Activated T-cell treated with anti-CD3 and anti-CD28 coated beads for 24 hours (primary cell): ENCODE measurements at regions not wholly inside any gene's neighbourhood (a gene's known extent, or its start where the extent isn't known, plus 50 kb on each side); places are given as distances from the start of the nearest gene placed in this dataset.
A peak's percentile ranks its signal among the peaks of the same experiment; 100 is the strongest.

ENCODE experiments used
- DNase-seq: peaks from one replicate; pipeline ENCODE4 v3.0.0-alpha.2; 2020; ENCODE audit warnings: low read depth

GRCh38 chr6:44559486-44560270 is 172.2 kb downstream of the CDC5L start:
- DNase-seq, result no peak

GRCh38 chr6:44560458-44561059 is 173.1 kb downstream of the CDC5L start:
- DNase-seq, result no peak

GRCh38 chr6:44561060-44561623 is 173.6 kb downstream of the CDC5L start:
- no peak for DNase-seq

DNA sequence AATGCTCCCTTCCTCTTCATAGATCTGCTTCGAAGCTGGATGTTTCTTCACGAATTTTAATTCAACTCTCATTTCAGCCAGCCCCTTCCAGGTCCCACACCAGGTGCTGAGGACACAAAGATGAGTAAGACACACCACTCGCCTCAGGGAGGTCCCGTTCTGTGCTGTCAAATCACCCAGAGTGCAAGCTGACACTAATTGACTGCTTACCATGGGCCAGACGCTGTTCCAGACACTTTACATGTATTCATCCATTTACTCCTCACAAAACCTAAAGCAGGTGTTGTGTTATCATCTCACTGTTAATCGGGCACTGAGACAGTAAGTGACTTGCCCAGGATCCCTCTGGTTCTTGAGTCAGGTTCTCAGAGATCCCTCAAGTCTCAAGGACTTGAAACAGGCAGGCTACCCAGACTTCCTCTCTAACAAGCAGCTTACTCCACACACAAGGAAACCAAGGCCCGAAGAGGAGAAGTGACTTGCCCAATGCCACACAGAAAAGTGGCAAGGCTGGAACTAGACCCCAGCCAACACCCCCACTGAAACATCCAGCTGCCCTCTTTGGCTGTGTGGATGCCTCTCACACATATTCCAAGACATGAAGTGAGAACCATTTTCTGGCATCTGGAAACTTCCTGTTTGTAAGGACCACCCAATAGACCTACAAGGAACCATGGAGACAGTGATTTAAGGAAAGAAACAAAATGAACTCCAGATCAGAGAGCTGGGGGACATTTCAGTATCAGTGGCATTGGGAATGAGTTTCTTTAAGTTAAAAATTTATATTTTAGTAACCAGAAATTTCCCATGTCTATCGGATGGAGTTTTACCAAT is 174.5 kb downstream of the CDC5L start:
- DNase-seq, result no peak

GRCh38 chr6:44563397-44563796 is 175.9 kb downstream of the CDC5L start:
- DNase-seq, result no peak

DNA sequence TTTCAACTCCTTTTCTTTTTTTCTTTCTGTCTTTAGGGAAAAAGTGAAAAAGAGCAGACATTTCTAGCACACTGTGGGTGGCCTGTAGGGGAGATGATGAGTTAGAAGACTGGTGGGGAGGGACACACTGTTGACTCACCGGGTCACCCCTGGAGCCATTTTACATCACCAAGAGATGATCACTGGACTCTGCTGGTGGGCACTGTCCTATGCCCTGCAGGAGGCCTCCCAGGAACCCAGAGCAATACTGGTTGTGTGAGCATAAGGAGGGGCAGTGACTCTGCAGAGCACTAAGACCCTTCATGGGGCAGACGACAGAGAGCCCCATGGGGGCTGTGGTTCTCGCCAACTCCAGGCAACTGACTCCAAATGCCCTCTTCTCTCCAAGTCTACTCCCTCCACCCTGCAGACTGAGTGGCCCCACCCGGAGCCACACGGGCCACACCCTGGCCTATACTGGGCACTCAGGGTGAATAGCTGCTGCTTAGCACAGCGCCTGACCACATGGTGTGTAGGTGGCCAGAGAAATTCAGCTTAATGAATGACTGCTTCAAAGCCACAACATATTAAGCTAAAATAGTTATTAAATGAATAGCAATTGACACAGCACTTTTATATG is 177.5 kb downstream of the CDC5L start:
- DNase-seq, result no peak

DNA sequence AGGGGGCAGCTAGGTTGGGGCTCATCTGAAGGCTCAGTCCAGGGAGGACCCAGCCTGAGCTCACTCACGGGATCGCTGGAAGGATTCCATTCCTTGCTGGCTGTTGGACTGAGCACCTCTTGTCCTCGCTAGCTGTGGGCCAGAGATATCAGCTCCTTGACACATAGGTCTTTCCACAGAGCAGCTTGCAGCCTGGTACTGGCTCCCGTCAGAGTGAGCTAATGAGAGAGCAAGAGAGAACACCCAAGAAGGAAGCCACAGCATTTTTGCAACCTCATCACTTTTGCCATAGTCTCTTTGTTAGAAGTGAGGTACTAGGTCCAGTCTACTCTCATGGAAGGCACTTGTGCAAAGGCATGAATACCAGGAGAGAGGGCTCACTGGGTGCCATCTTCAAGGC is 179.9 kb downstream of the CDC5L start:
- DNase-seq, result no peak

- no peak for DNase-seq
Measured at GRCh38 chr6:44569131-44569530, 181.6 kb downstream of the CDC5L start.

DNA sequence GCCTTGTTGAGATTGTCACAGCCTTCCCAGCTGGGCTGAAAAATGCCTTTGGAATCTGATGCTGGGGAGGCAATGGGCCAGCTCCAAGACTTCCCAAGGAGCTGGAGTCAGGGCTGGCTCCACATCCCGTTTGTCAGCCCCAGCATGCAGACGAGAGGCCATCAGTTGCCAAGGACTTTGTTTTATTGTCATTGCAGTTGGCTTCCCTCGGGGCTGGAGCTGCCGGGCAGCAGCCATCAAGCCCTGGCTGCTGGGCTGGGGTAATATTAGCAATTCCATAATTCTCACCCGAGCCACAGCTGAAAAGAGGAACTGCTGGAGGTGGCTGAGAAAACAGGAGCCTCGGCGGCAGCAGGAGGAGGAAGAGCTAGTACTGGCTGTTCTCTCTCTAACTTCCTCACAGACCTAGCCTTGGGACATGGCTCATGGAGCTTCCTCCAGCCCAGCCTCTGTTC is 182.5 kb downstream of the CDC5L start:
- no peak for DNase-seq

GRCh38 chr6:44571510-44571909 is 184.0 kb downstream of the CDC5L start:
- no peak for DNase-seq

GRCh38 chr6:44572346-44572745 is 184.8 kb downstream of the CDC5L start:
- no peak for DNase-seq

DNA sequence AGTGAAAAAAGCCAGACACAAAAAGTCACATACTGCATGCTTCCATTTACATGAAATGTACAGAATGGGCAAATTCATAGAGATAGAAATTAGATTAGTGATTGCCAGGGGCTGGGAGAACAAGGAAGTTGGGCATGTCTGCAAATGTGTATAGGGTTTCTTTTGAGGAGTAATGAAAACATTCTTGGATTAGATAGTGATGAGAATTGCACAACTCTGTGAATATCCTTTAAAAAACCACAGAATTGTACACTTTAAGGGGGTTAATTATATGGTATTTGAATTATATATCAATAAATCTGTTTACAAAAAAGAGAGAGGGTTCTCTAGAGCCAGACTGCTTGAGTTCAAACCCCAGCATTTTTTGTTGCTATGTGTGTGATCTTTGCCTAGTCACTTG is 188.1 kb downstream of the CDC5L start:
- DNase-seq, result no peak

GRCh38 chr6:44576132-44576631 is 188.7 kb downstream of the CDC5L start:
- DNase-seq, result no peak

DNA sequence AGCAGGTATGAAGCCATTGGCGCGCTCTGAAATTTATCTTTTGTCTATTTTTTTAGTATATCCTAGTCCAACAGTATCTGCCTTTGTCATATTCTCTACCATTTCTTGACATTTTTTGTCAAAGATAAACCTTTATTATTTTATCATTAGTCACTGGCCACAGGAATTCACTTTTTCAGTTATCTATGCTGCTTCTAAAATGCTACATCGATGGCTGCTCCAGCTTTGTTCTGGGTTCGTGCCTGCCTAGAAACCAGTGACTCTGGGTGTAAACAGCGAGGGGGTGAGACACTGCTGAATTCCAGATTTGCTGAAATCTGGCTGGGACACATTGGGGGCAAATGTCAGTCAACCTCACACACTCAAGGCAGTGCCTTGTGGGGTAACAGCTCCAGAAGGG is 193.4 kb downstream of the CDC5L start:
- no peak for DNase-seq

GRCh38 chr6:44582930-44583329 is 195.4 kb downstream of the CDC5L start:
- DNase-seq, result no peak

- DNase-seq, result no peak
Measured at GRCh38 chr6:44590471-44590870, 203.0 kb downstream of the CDC5L start.

DNA sequence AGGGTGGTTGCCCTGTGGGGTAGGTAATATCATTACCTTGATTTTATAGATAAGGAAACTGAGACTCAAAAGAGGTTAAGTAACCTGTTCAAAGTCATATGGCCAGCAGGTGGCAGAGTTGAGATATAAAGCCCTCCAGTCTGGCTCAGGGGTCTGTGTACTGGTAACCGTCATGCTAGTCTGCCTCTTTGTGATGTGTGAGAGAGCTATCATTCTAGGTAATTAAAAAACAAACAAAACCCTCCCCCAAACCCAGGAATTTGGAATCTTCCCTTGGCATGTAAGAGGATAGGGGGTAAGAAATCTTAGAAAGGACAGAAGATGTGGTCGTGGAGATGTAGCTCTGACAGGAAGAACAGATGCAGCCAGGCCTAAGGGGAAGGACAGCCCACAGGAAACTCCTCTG is 206.0 kb downstream of the CDC5L start:
- DNase-seq, result peak; percentile 64

GRCh38 chr6:44594481-44594880 is 207.0 kb downstream of the CDC5L start:
- no peak for DNase-seq

GRCh38 chr6:44598679-44599078 is 211.2 kb downstream of the CDC5L start:
- DNase-seq, result no peak

DNA sequence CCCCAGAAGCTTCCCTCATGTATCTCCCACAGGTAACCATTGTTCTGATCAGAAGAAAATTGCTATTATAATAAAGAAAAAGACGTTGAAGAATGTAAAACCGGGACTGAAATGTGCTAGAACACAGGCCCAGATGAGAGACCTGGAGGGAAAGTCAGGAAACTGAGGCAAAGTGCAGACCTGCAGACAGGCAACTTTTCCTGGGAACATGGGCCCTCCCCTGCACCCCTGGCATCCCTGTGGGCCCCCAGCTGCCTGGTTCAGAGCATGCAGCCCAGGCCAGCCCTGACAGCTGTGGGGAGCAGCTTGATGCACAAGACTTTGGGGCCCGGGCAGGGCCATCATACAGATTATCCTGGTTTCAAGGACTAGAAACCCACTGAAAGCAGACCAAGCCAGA is 212.2 kb downstream of the CDC5L start:
- no peak for DNase-seq

GRCh38 chr6:44603044-44603686 is 215.7 kb downstream of the CDC5L start:
- no peak for DNase-seq
